CD4-positive, alpha-beta T cell treated with Interleukin-12 subunit alpha and Interleukin-12 subunit beta, for 1 hour (primary cell): ENCODE measurements at regions not wholly inside any gene's neighbourhood (a gene's known extent, or its start where the extent isn't known, plus 50 kb on each side); places are given as distances from the start of the nearest gene placed in this dataset.
"Not testable (repeated sequence)": the region's sequence is repeated elsewhere in the genome, so short reads cannot be mapped to it uniquely, and the experiment has no call there.

Source experiments
- DNase-seq: peaks from one replicate; pipeline ENCODE4 v3.0.0-alpha.2; 2020

- not testable (repeated sequence) for DNase-seq
Observed at GRCh38 chr15:21018176-21018575, 152.1 kb upstream of the POTEB2 start.

- not testable (repeated sequence) for DNase-seq
Observed at GRCh38 chr15:21017326-21017725, 151.2 kb upstream of the POTEB2 start.

- DNase-seq, result not testable (repeated sequence)
Observed at GRCh38 chr15:21016589-21016988, 150.5 kb upstream of the POTEB2 start.

GRCh38 chr15:21015171-21015570 is 149.1 kb upstream of the POTEB2 start:
- not testable (repeated sequence) for DNase-seq

- DNase-seq, result not testable (repeated sequence)
Observed at GRCh38 chr15:21013308-21013707, 147.2 kb upstream of the POTEB2 start.

GRCh38 chr15:21009651-21010050 is 143.5 kb upstream of the POTEB2 start:
- not testable (repeated sequence) for DNase-seq

GRCh38 chr15:21003459-21003858 is 137.3 kb upstream of the POTEB2 start:
- DNase-seq, result not testable (repeated sequence)

GRCh38 chr15:21001950-21002349 is 135.8 kb upstream of the POTEB2 start:
- DNase-seq, result not testable (repeated sequence)

- DNase-seq, result not testable (repeated sequence)
Observed at GRCh38 chr15:20991691-20992090, 125.6 kb upstream of the POTEB2 start.

- DNase-seq, result not testable (repeated sequence)
Observed at GRCh38 chr15:20991253-20991652, 125.1 kb upstream of the POTEB2 start.

- not testable (repeated sequence) for DNase-seq
Observed at GRCh38 chr15:20986775-20987174, 120.7 kb upstream of the POTEB2 start.

GRCh38 chr15:20978057-20978456 is 111.9 kb upstream of the POTEB2 start:
- not testable (repeated sequence) for DNase-seq

- DNase-seq, result not testable (repeated sequence)
Observed at GRCh38 chr15:20972762-20973161, 106.6 kb upstream of the POTEB2 start.

- DNase-seq, result not testable (repeated sequence)
Observed at GRCh38 chr15:20959299-20959698, 93.2 kb upstream of the POTEB2 start.

- not testable (repeated sequence) for DNase-seq
Observed at GRCh38 chr15:20929322-20929721, 63.2 kb upstream of the POTEB2 start.
